Endothelial cell (in vitro differentiated cells): ENCODE measurements at regions not wholly inside any gene's neighbourhood (a gene's known extent, or its start where the extent isn't known, plus 50 kb on each side); places are given as distances from the start of the nearest gene placed in this dataset.

Experiments used
- DNase-seq: peaks from one replicate; pipeline ENCODE4 v3.0.0; 2021; ENCODE audit warnings: low spot score
- H3K27ac Mint-ChIP-seq: one replicate; pipeline ENCODE4 v1.8.0; 2021; ENCODE audit warnings: mixed read lengths, inconsistent platforms; ENCODE audit not compliant: unreplicated experiment
- H3K27me3 Mint-ChIP-seq: one replicate; pipeline ENCODE4 v1.8.0; 2021; ENCODE audit warnings: mild to moderate bottlenecking, moderate library complexity, mixed read lengths, inconsistent platforms; ENCODE audit not compliant: unreplicated experiment
- H3K36me3 Mint-ChIP-seq: one replicate; pipeline ENCODE4 v1.8.0; 2021; ENCODE audit warnings: mild to moderate bottlenecking, low read depth, mixed read lengths, inconsistent platforms; ENCODE audit not compliant: unreplicated experiment
- H3K4me1 Mint-ChIP-seq: one replicate; pipeline ENCODE4 v1.8.0; 2021; ENCODE audit warnings: mild to moderate bottlenecking, mixed read lengths, inconsistent platforms; ENCODE audit not compliant: unreplicated experiment
- H3K4me3 Mint-ChIP-seq: one replicate; pipeline ENCODE4 v1.8.0; 2021; ENCODE audit warnings: mild to moderate bottlenecking, mixed read lengths, inconsistent platforms; ENCODE audit not compliant: unreplicated experiment
- H3K9me3 Mint-ChIP-seq: one replicate; pipeline ENCODE4 v1.8.0; 2021; ENCODE audit warnings: mixed read lengths, inconsistent platforms; ENCODE audit not compliant: unreplicated experiment
- TF ChIP-seq, protein P1 (sequence below): fragments of 200-600 bp; sonication (generic); IDR thresholded peaks from one replicate; pipeline ENCODE4 v1.5.0; 2021; ENCODE audit warnings: antibody characterized with exemption; ENCODE audit not compliant: unreplicated experiment

DNA sequence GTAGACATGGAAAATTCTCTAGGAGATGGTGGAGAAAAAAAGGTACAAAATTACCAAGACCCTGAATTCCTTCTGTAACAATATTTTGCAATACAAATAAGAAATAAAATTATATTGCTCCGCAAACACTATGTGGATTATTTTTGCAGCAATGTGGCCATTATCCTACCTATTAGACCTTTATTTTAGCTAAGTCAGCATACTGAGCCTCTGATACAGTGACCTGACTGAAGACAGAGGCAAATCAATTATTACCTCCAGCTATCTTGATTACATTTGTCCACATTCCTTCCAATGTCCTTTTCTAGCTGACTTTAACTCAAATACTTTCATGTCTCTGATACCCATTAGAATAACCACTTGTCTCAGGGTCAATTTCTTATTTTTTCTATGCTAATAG is 610.9 kb downstream of the LRRIQ3 start:
- Mint-ChIP-seq H3K27me3 (peaks cover 1% of the 10 kb centered on the region), H3K27ac (no peak overlapping the region), H3K9me3 (no peaks in the 10 kb centered on the region), H3K36me3 (no peaks in the 10 kb centered on the region), H3K4me1 (no peaks in the 10 kb centered on the region), H3K4me3 (no peak overlapping the region)
- DNase-seq = no peak
- TF ChIP-seq, protein P1, sequence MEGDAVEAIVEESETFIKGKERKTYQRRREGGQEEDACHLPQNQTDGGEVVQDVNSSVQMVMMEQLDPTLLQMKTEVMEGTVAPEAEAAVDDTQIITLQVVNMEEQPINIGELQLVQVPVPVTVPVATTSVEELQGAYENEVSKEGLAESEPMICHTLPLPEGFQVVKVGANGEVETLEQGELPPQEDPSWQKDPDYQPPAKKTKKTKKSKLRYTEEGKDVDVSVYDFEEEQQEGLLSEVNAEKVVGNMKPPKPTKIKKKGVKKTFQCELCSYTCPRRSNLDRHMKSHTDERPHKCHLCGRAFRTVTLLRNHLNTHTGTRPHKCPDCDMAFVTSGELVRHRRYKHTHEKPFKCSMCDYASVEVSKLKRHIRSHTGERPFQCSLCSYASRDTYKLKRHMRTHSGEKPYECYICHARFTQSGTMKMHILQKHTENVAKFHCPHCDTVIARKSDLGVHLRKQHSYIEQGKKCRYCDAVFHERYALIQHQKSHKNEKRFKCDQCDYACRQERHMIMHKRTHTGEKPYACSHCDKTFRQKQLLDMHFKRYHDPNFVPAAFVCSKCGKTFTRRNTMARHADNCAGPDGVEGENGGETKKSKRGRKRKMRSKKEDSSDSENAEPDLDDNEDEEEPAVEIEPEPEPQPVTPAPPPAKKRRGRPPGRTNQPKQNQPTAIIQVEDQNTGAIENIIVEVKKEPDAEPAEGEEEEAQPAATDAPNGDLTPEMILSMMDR = no peak

DNA sequence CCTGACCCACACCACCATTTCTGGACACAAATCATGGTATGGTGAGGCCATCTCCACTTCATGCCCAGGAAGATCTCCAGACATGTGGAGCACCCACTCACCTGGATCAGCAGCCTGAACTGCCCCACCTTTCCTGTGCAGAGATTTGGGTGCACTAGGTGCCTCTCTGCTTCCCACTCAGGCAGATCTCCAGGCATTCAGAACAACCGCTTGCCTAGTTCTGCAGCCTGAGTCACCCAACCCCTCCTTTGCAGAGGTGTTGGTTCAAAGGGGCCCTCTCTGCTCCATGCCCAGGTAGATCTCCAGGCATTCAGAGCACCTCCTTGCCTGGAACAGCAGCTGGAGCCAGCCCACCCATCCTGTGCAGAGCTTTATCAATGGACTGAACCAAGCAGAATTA is 620.8 kb downstream of the LRRIQ3 start:
- Mint-ChIP-seq H3K4me3 (no peak overlapping the region), H3K36me3 (no peaks in the 10 kb centered on the region), H3K4me1 (no peaks in the 10 kb centered on the region), H3K27ac (no peak overlapping the region), H3K9me3 (no peaks in the 10 kb centered on the region), H3K27me3 (peaks cover 2% of the 10 kb centered on the region)
- no peak for DNase-seq
- TF ChIP-seq, protein P1 = no peak

DNA sequence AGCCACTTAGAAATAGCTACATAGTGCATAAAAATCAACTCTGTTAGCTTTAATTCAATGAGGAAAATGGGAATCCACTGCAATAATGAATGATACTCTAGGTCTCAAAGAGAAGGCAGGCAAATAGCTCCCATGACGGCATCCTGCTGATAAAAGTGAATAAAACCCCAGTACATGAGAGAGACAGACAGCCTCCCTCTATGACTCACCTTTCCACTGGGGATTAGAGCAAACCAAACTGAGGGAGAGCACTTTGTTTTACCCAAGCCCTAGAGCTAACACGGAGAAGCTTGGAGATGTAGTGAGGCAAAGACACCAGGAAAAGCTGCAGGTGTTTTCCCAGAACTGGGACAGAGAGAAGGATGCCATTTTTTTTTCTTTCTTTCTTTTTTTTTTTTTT is 621.9 kb downstream of the LRRIQ3 start:
- Mint-ChIP-seq H3K9me3 (no peaks in the 10 kb centered on the region), H3K27ac (no peak overlapping the region), H3K4me1 (no peaks in the 10 kb centered on the region), H3K36me3 (no peaks in the 10 kb centered on the region), H3K4me3 (no peak overlapping the region), H3K27me3 (peaks cover 2% of the 10 kb centered on the region)
- TF ChIP-seq, protein P1 = no peak
- DNase-seq = no peak

DNA sequence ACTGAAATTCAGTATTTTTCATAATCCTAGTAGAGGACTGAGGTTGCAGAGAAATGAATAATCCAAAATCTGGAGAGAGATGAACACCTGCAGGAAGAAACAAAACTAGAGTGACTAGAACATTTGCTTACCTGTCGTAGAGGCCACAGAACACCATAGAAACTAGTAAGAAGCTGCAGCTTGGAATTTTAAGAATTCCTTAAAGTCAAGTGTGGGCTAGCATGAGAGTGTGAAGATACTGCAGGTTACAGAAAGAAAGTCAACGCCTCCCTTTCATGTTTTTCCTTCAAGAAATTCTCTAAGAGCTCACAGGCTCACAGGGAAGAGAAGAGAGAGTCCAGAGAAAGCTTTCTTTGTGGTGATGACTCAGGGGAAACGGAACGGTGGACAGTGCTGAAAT is 633.7 kb downstream of the LRRIQ3 start:
- no peak overlapping the region for H3K4me3 Mint-ChIP-seq

DNA sequence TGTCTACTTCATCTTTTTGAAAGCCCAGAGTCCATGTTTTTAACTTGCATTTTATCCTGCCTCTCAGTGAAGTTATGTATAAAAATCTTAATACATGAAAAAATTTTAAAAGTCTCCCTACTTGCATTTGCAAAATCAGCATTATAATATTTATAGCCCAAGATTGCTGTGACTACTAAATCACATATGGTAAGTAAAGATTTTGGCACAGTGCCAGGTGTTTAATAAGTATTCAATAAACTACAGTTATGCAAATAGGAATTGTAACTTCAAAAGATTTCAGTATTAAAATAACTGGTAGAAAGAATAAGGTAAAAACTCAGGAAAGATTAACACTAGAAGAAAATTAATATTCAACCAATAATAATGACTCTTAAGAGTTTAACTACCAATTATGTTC is 641.7 kb downstream of the LRRIQ3 start:
- no peak overlapping the region for H3K27ac Mint-ChIP-seq
- H3K36me3 Mint-ChIP-seq = no peaks in the 10 kb centered on the region
- no peaks in the 10 kb centered on the region for H3K9me3 Mint-ChIP-seq
- peaks cover 2% of the 10 kb centered on the region for H3K27me3 Mint-ChIP-seq
- no peak for DNase-seq
- H3K4me3 Mint-ChIP-seq = no peak overlapping the region
- H3K4me1 Mint-ChIP-seq = peaks cover 6% of the 10 kb centered on the region
- TF ChIP-seq, protein P1 = no peak

More for the DNA sequence above, 633.7 kb downstream of the LRRIQ3 start:
- no peaks in the 10 kb centered on the region for H3K9me3 Mint-ChIP-seq
- H3K27ac Mint-ChIP-seq = no peak overlapping the region
- H3K4me1 Mint-ChIP-seq = no peaks in the 10 kb centered on the region
- no peaks in the 10 kb centered on the region for H3K27me3 Mint-ChIP-seq
- TF ChIP-seq, protein P1 = no peak
- DNase-seq = no peak
- no peaks in the 10 kb centered on the region for H3K36me3 Mint-ChIP-seq
